ENCODE measurements at regions not wholly inside any gene's neighbourhood (a gene's known extent, or its start where the extent isn't known, plus 50 kb on each side); places are given as distances from the start of the nearest gene placed in this dataset.

DNA sequence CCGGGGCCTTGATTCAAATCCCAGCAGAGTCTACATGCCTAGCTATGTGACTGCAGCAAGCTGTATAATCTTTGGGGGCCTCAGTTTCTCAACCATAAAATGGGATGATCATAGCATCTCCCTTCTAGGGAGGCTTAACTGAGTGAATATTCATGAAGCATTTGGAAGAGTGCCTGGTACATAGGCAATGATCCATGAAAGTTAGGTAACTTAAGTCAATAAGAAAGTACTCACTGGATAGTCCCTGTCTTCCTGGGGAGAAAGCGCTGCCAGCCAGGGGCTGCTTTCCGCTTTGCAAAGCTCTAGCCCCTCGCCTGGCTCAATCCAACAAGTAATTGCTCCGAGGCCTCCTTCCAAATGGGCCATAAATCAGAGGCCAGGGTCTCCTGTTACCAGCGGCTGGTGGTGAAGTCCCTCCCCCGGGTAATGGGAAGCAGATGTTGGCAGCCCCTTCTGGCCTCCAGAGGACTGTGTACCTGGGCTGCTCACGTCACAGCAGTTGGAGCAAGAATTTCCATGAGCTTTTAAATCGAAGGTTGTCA lies 521.9 kb upstream of the PROK2 start:
- peak; percentile 41 for DNase-seq (ENCODE audit: low spot score)
- H3K4me1 Mint-ChIP-seq: peaks cover 30% of the 10 kb centered on the region
- Histone ChIP-seq H3K4me2 (no peak overlapping the region), H3K36me3 (ENCODE audit: insufficient read depth) (no peaks in the 10 kb centered on the region), H2AFZ (peak overlapping the region; percentile 64; the same call in 1 of the 2 replicates), H3K27ac (ENCODE audit: low read depth) (no peak overlapping the region), H3K79me2 (replicated peaks; ENCODE audit: insufficient read depth) (no peaks in the 10 kb centered on the region), H4K20me1 (replicated peaks; ENCODE audit: insufficient read depth) (no peaks in the 10 kb centered on the region; the same call in 1 of the 2 replicates), H3K4me3 (no peak overlapping the region), H3K4me1 (ENCODE audit: insufficient read depth) (0 out of 2 replicates have a peak, but pooled peaks cover 4% of the 10 kb centered on the region), H3K9me2 (ENCODE audit: insufficient read depth) (no peaks in the 10 kb centered on the region), H3K27me3 (ENCODE audit: insufficient read depth) (no peaks in the 10 kb centered on the region), H3F3A (replicated peaks; ENCODE audit: low read depth) (no peaks in the 10 kb centered on the region)
- H3K36me3 Mint-ChIP-seq (ENCODE audit: low read depth): no peaks in the 10 kb centered on the region
- TF ChIP-seq ZNF331 (CRISPR knock-in tag; IDR thresholded peaks at IDR 0.05; ENCODE audit: low read depth): no peak
- no peak for TF ChIP-seq STAT1 (IDR thresholded peaks at IDR 0.05; ENCODE audit: unreplicated experiment)
- peaks cover 8% of the 10 kb centered on the region for H3K27me3 Mint-ChIP-seq (ENCODE audit: insufficient read depth, low read depth, poor library complexity)
- no peaks in the 10 kb centered on the region; the same call in 2 of the 3 replicates for H3K9me3 Mint-ChIP-seq
- no peak overlapping the region for H3K4me3 Mint-ChIP-seq
- peak; percentile 74 for ATAC-seq
- no peak overlapping the region; the same call in 1 of the 2 replicates for H3K27ac Mint-ChIP-seq

DNA sequence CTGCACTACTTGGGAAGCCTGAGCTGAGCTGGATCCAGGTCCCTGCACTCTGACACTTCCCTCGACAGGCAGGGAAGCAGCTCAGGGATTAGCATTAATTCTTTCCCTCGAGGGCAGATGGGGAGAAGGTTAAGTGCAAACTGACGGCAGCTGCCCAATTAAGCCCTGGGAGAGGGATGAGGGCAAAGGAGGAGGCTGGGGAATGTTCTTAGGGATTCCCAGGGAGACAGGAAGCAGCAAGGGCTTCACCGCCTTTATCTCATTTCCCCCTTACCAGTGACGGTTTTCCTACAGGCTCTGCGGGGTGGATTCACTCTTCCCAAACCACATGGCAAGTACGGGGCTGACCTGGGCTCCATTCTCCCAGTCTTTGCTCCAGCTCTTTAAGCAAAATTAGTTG lies 519.0 kb upstream of the PROK2 start:
- Histone ChIP-seq H3K36me3 (ENCODE audit: insufficient read depth) (no peaks in the 10 kb centered on the region), H3K4me2 (no peak overlapping the region), H3K79me2 (replicated peaks; ENCODE audit: insufficient read depth) (no peaks in the 10 kb centered on the region), H2AFZ (peak overlapping the region; percentile 74; the same call in 1 of the 2 replicates), H3F3A (replicated peaks; ENCODE audit: low read depth) (no peaks in the 10 kb centered on the region), H3K4me3 (no peak overlapping the region), H3K27ac (ENCODE audit: low read depth) (no peak overlapping the region), H4K20me1 (replicated peaks; ENCODE audit: insufficient read depth) (no peaks in the 10 kb centered on the region; the same call in 1 of the 2 replicates), H3K4me1 (ENCODE audit: insufficient read depth) (peaks cover 10% of the 10 kb centered on the region), H3K27me3 (ENCODE audit: insufficient read depth) (no peaks in the 10 kb centered on the region), H3K9me2 (ENCODE audit: insufficient read depth) (peaks cover 5% of the 10 kb centered on the region; the same call in 1 of the 2 replicates)
- no peak overlapping the region for H3K27ac Mint-ChIP-seq
- peaks cover 12% of the 10 kb centered on the region for H3K27me3 Mint-ChIP-seq (ENCODE audit: insufficient read depth, low read depth, poor library complexity)
- H3K36me3 Mint-ChIP-seq (ENCODE audit: low read depth): no peaks in the 10 kb centered on the region
- DNase-seq (ENCODE audit: low spot score) (peak; percentile 19), ATAC-seq (peak; percentile 58)
- TF ChIP-seq, protein P1, sequence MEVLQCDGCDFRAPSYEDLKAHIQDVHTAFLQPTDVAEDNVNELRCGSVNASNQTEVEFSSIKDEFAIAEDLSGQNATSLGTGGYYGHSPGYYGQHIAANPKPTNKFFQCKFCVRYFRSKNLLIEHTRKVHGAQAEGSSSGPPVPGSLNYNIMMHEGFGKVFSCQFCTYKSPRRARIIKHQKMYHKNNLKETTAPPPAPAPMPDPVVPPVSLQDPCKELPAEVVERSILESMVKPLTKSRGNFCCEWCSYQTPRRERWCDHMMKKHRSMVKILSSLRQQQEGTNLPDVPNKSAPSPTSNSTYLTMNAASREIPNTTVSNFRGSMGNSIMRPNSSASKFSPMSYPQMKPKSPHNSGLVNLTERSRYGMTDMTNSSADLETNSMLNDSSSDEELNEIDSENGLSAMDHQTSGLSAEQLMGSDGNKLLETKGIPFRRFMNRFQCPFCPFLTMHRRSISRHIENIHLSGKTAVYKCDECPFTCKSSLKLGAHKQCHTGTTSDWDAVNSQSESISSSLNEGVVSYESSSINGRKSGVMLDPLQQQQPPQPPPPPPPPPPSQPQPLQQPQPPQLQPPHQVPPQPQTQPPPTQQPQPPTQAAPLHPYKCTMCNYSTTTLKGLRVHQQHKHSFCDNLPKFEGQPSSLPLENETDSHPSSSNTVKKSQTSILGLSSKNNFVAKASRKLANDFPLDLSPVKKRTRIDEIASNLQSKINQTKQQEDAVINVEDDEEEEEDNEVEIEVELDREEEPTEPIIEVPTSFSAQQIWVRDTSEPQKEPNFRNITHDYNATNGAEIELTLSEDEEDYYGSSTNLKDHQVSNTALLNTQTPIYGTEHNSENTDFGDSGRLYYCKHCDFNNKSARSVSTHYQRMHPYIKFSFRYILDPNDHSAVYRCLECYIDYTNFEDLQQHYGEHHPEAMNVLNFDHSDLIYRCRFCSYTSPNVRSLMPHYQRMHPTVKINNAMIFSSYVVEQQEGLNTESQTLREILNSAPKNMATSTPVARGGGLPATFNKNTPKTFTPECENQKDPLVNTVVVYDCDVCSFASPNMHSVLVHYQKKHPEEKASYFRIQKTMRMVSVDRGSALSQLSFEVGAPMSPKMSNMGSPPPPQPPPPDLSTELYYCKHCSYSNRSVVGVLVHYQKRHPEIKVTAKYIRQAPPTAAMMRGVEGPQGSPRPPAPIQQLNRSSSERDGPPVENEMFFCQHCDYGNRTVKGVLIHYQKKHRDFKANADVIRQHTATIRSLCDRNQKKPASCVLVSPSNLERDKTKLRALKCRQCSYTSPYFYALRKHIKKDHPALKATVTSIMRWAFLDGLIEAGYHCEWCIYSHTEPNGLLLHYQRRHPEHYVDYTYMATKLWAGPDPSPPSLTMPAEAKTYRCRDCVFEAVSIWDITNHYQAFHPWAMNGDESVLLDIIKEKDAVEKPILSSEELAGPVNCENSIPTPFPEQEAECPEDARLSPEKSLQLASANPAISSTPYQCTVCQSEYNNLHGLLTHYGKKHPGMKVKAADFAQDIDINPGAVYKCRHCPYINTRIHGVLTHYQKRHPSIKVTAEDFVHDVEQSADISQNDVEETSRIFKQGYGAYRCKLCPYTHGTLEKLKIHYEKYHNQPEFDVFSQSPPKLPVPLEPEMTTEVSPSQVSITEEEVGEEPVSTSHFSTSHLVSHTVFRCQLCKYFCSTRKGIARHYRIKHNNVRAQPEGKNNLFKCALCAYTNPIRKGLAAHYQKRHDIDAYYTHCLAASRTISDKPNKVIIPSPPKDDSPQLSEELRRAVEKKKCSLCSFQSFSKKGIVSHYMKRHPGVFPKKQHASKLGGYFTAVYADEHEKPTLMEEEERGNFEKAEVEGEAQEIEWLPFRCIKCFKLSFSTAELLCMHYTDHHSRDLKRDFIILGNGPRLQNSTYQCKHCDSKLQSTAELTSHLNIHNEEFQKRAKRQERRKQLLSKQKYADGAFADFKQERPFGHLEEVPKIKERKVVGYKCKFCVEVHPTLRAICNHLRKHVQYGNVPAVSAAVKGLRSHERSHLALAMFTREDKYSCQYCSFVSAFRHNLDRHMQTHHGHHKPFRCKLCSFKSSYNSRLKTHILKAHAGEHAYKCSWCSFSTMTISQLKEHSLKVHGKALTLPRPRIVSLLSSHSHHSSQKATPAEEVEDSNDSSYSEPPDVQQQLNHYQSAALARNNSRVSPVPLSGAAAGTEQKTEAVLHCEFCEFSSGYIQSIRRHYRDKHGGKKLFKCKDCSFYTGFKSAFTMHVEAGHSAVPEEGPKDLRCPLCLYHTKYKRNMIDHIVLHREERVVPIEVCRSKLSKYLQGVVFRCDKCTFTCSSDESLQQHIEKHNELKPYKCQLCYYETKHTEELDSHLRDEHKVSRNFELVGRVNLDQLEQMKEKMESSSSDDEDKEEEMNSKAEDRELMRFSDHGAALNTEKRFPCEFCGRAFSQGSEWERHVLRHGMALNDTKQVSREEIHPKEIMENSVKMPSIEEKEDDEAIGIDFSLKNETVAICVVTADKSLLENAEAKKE (CRISPR knock-in tag; IDR thresholded peaks at IDR 0.05): no peak
- no peak for TF ChIP-seq POLR2AphosphoS5 (IDR thresholded peaks at IDR 0.05; ENCODE audit: low read depth)
- no peak for TF ChIP-seq EZH2phosphoT487 (IDR thresholded peaks at IDR 0.05; ENCODE audit: unreplicated experiment)
- TF ChIP-seq CTCF (conservative IDR thresholded peaks at IDR 0.05; ENCODE audit: low read depth in 2 of 2): no peak
- no peak for TF ChIP-seq REST (IDR thresholded peaks at IDR 0.05; ENCODE audit: unreplicated experiment)
- peaks cover 32% of the 10 kb centered on the region for H3K4me1 Mint-ChIP-seq
- H3K4me3 Mint-ChIP-seq: no peak overlapping the region
- H3K9me3 Mint-ChIP-seq: no peaks in the 10 kb centered on the region
